HCT116 (cell line): ENCODE measurements at regions not wholly inside any gene's neighbourhood (a gene's known extent, or its start where the extent isn't known, plus 50 kb on each side); places are given as distances from the start of the nearest gene placed in this dataset.

Source experiments
- CEBPB ChIP-seq: IDR thresholded peaks from 2 replicates; pipeline ENCODE4 v1.6.1; 2012; ENCODE audit warnings: low read depth
- EZH2phosphoT487 ChIP-seq: fragments of 200-600 bp; IDR thresholded peaks from 2 replicates; pipeline ENCODE4 v1.6.1; 2018; ENCODE audit warnings: antibody characterized with exemption, borderline replicate concordance
- POLR2A ChIP-seq: IDR thresholded peaks from 2 replicates; pipeline ENCODE4 v1.7.0; 2011; ENCODE audit warnings: borderline replicate concordance; ENCODE audit not compliant: insufficient read depth, insufficient read length; ENCODE audit errors: extremely low read depth
- RAD21 ChIP-seq: IDR thresholded peaks from 2 replicates; pipeline ENCODE4 v1.6.1; 2012; ENCODE audit warnings: low read depth, mild to moderate bottlenecking
- SP1 ChIP-seq: IDR thresholded peaks from 2 replicates; pipeline ENCODE4 v1.6.1; 2012; ENCODE audit warnings: low read depth
- TCF7L2 ChIP-seq: IDR thresholded peaks from 2 replicates; pipeline ENCODE4 v1.7.0; 2011; ENCODE audit warnings: borderline replicate concordance, inconsistent platforms; ENCODE audit not compliant: insufficient read depth, insufficient read length; ENCODE audit errors: extremely low read depth
- YY1 ChIP-seq: IDR thresholded peaks from 2 replicates; pipeline ENCODE4 v1.6.1; 2011; ENCODE audit warnings: low read length, low read depth, moderate library complexity, mild to moderate bottlenecking; ENCODE audit not compliant: insufficient replicate concordance; ENCODE audit errors: extremely low read depth
- ZNF274 ChIP-seq: fragments of 200-500 bp; sonication (Bioruptor generic); IDR thresholded peaks from 2 replicates; pipeline ENCODE4 v1.6.1; 2014; ENCODE audit warnings: mild to moderate bottlenecking, low read depth, low read length, inconsistent platforms
- TF ChIP-seq, protein P1 (sequence below), 3 experiments: fragments of 200-600 bp in 1 of 3; sonication (generic) in 1 of 3; IDR thresholded peaks in 2 of 3; conservative IDR thresholded peaks in 1 of 3; 2 replicates each; pipeline ENCODE4 v1.5.1; 2012 to 2017; ENCODE audit warnings: low read depth in 2 of 3, low read length in 2 of 3, antibody characterized with exemption in 1 of 3, borderline replicate concordance in 1 of 3, control low read depth in 1 of 3, mild to moderate bottlenecking in 1 of 3, mixed read lengths in 1 of 3, mixed run types in 1 of 3, moderate library complexity in 1 of 3; ENCODE audit not compliant: insufficient read depth in 1 of 3
- TF ChIP-seq, protein P2 (sequence below): IDR thresholded peaks from 2 replicates; pipeline ENCODE4 v1.6.1; 2012
- TF ChIP-seq, protein P3 (sequence below): IDR thresholded peaks from 2 replicates; pipeline ENCODE4 v1.6.1; 2011; ENCODE audit warnings: mild to moderate bottlenecking, low read length, moderate library complexity; ENCODE audit not compliant: insufficient replicate concordance; ENCODE audit errors: extremely low read depth

DNA sequence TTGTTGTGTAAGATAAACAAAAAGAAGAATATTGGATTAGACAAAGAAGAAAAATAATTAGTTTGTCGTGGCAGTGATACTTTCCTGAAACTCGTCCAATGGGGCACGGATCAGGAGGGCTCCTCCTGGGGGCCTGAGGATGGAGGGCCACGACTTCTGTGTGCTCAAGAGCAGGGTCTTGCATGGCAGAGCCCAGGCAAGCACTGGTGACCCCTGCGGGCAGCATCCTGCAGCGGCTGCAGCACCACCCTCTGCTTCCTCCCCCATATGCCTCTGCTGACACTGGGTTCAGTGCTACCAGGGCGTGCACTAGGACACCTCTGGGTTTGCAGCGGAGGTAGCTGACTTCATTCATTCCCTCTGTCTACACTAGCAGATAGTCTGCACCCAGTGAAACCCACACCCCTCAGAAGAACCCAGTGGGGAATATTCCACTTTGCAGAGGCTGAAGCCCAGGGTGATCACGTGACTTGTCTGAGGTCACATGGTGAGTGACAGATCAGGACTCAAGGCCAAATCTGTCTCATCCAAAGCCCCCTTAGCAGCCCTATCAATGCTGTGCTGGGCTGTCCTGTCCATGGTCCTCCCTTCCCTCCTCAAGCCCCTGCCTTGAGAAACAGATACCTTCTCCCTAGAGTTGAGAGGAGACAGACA, 375.5 kb downstream of the TCERG1L start:
- TF ChIP-seq, protein P1, sequence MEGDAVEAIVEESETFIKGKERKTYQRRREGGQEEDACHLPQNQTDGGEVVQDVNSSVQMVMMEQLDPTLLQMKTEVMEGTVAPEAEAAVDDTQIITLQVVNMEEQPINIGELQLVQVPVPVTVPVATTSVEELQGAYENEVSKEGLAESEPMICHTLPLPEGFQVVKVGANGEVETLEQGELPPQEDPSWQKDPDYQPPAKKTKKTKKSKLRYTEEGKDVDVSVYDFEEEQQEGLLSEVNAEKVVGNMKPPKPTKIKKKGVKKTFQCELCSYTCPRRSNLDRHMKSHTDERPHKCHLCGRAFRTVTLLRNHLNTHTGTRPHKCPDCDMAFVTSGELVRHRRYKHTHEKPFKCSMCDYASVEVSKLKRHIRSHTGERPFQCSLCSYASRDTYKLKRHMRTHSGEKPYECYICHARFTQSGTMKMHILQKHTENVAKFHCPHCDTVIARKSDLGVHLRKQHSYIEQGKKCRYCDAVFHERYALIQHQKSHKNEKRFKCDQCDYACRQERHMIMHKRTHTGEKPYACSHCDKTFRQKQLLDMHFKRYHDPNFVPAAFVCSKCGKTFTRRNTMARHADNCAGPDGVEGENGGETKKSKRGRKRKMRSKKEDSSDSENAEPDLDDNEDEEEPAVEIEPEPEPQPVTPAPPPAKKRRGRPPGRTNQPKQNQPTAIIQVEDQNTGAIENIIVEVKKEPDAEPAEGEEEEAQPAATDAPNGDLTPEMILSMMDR (IDR thresholded peaks at IDR 0.05 in 2 of 3, conservative IDR thresholded peaks at IDR 0.05 in 1 of 3; ENCODE audit: borderline replicate concordance in 1 of 3, insufficient read depth in 1 of 3, low read depth in 2 of 3, low read length in 2 of 3): no peak
- TF ChIP-seq, protein P2, sequence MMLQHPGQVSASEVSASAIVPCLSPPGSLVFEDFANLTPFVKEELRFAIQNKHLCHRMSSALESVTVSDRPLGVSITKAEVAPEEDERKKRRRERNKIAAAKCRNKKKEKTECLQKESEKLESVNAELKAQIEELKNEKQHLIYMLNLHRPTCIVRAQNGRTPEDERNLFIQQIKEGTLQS: no peak
- TF ChIP-seq ZNF274: no peak
- no peak for TF ChIP-seq POLR2A
- no peak for TF ChIP-seq RAD21
- TF ChIP-seq TCF7L2: no peak
- TF ChIP-seq SP1: no peak
- no peak for TF ChIP-seq EZH2phosphoT487
- TF ChIP-seq, protein P3, sequence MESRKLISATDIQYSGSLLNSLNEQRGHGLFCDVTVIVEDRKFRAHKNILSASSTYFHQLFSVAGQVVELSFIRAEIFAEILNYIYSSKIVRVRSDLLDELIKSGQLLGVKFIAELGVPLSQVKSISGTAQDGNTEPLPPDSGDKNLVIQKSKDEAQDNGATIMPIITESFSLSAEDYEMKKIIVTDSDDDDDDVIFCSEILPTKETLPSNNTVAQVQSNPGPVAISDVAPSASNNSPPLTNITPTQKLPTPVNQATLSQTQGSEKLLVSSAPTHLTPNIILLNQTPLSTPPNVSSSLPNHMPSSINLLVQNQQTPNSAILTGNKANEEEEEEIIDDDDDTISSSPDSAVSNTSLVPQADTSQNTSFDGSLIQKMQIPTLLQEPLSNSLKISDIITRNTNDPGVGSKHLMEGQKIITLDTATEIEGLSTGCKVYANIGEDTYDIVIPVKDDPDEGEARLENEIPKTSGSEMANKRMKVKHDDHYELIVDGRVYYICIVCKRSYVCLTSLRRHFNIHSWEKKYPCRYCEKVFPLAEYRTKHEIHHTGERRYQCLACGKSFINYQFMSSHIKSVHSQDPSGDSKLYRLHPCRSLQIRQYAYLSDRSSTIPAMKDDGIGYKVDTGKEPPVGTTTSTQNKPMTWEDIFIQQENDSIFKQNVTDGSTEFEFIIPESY: no peak
- TF ChIP-seq YY1: no peak
- no peak for TF ChIP-seq CEBPB
